K562 (cell line): ENCODE measurements at regions not wholly inside any gene's neighbourhood (a gene's known extent, or its start where the extent isn't known, plus 50 kb on each side); places are given as distances from the start of the nearest gene placed in this dataset.

Experiments used
- BDP1 ChIP-seq: IDR thresholded peaks from 3 replicates; pipeline ENCODE4 v1.6.1; 2011; ENCODE audit not compliant: insufficient read length, insufficient read depth
- BRF2 ChIP-seq: IDR thresholded peaks from 3 replicates; pipeline ENCODE4 v1.6.1; 2011; ENCODE audit warnings: borderline replicate concordance, mild to moderate bottlenecking; ENCODE audit not compliant: insufficient read length, insufficient read depth
- GABPB2 ChIP-seq: fragments of 250-450 bp; sonication (Bioruptor Pico); conservative IDR thresholded peaks from 2 replicates; pipeline ENCODE4 v1.5.1; 2021; ENCODE audit warnings: mild to moderate bottlenecking
- GATAD2B ChIP-seq: fragments of 450-650 bp; IDR thresholded peaks from 2 replicates; pipeline ENCODE4 v1.6.1; 2017; ENCODE audit warnings: mild to moderate bottlenecking, borderline replicate concordance
- MLLT1 ChIP-seq, 2 experiments: fragments of 450-650 bp; IDR thresholded peaks; 2 replicates each; pipeline ENCODE4 v1.6.1; 2016
- NFIC ChIP-seq: fragments of 450-650 bp; IDR thresholded peaks from 2 replicates; pipeline ENCODE4 v1.6.1; 2017; ENCODE audit warnings: mild to moderate bottlenecking, inconsistent platforms
- NFIX ChIP-seq: fragments of 250-450 bp; sonication (Bioruptor Pico); IDR thresholded peaks from 2 replicates; pipeline ENCODE4 v1.4.0; 2020; ENCODE audit warnings: low read depth, mild to moderate bottlenecking, moderate library complexity
- PRDM10 ChIP-seq: fragments of 450-650 bp; IDR thresholded peaks from 2 replicates; pipeline ENCODE4 v1.6.1; 2018; ENCODE audit not compliant: partially characterized antibody
- TCFL5 ChIP-seq: fragments of 250-450 bp; sonication (Bioruptor Pico); conservative IDR thresholded peaks from 2 replicates; pipeline ENCODE4 v1.6.1; 2021; ENCODE audit warnings: mild to moderate bottlenecking, moderate library complexity, matching md5 sums
- VEZF1 ChIP-seq: fragments of 200-800 bp; sonication (Bioruptor generic); IDR thresholded peaks from 2 replicates; pipeline ENCODE4 v1.6.1; 2017; ENCODE audit warnings: missing genetic modification characterization, missing compliant biosample characterization

- TF ChIP-seq GATAD2B (no peak), GABPB2 (CRISPR knock-in tag) (no peak), BDP1 (no peak), BRF2 (no peak), TCFL5 (no peak), NFIX (CRISPR knock-in tag) (no peak), PRDM10 (no peak), NFIC (no peak), VEZF1 (CRISPR knock-in tag) (no peak), MLLT1 (IDR thresholded peaks at IDR 0.05) (no peak)
Measured at GRCh38 chr16:62610291-62610690, 574.1 kb upstream of the CDH8 start (continued).
